Keratinocyte (primary cell): ENCODE measurements at regions not wholly inside any gene's neighbourhood (a gene's known extent, or its start where the extent isn't known, plus 50 kb on each side); places are given as distances from the start of the nearest gene placed in this dataset.

Experiments
- DNase-seq: peaks from one replicate; pipeline ENCODE4 v3.0.0-alpha.2; 2011; ENCODE audit warnings: low read depth, missing footprints, low spot score
- FAIRE-seq: peaks from 2 replicates; lab custom pipeline; 2011; peaks lifted over from hg19 to GRCh38; lab: Jason Lieb, UNC
- H2AFZ ChIP-seq: 2 replicates; pipeline ENCODE4 v1.6.0; 2012; ENCODE audit warnings: low read length, control low read depth, inconsistent platforms; ENCODE audit not compliant: control insufficient read depth
- H3K27ac ChIP-seq: 2 replicates; pipeline ENCODE4 v1.5.1; 2011; ENCODE audit warnings: low read length; ENCODE audit not compliant: control insufficient read depth, insufficient read depth
- H3K27me3 ChIP-seq: 3 replicates; pipeline ENCODE4 v1.6.0; 2011; ENCODE audit warnings: low read length; ENCODE audit not compliant: control insufficient read depth, insufficient read depth; ENCODE audit errors: extremely low read depth
- H3K36me3 ChIP-seq, 2 experiments: 2 replicates in 1 of 2; 3 replicates in 1 of 2; pipeline ENCODE4 v1.5.1; 2011; ENCODE audit warnings: low read length in 2 of 2, mild to moderate bottlenecking in 1 of 2; ENCODE audit not compliant: control insufficient read depth in 2 of 2, insufficient read depth in 2 of 2; ENCODE audit errors: extremely low read depth in 1 of 2
- H3K4me1 ChIP-seq: 3 replicates; pipeline ENCODE4 v1.5.1; 2011; ENCODE audit warnings: low read length; ENCODE audit not compliant: control insufficient read depth, insufficient read depth; ENCODE audit errors: extremely low read depth
- H3K4me2 ChIP-seq: 3 replicates; pipeline ENCODE4 v1.6.0; 2011; ENCODE audit warnings: low read depth, low read length; ENCODE audit not compliant: control insufficient read depth, insufficient read depth; ENCODE audit errors: extremely low read depth
- H3K4me3 ChIP-seq, 3 experiments: fragments of 200-600 bp in 1 of 3; sonication (generic) in 1 of 3; 2 replicates in 2 of 3; 3 replicates in 1 of 3; pipeline ENCODE4 v1.5.1; 2011 to 2016; ENCODE audit warnings: low read length in 3 of 3, mild to moderate bottlenecking in 3 of 3, control low read depth in 2 of 3, inconsistent platforms in 1 of 3, low read depth in 1 of 3, mixed read lengths in 1 of 3, mixed run types in 1 of 3, moderate library complexity in 1 of 3; ENCODE audit not compliant: control insufficient read depth in 2 of 3, insufficient read depth in 2 of 3; ENCODE audit errors: extremely low read depth in 1 of 3
- H3K79me2 ChIP-seq: 2 replicates; pipeline ENCODE4 v1.6.0; 2012; ENCODE audit warnings: low read length; ENCODE audit not compliant: control insufficient read depth, insufficient read depth
- H3K9ac ChIP-seq: 3 replicates; pipeline ENCODE4 v1.6.0; 2011; ENCODE audit warnings: low read length; ENCODE audit not compliant: control insufficient read depth, insufficient read depth; ENCODE audit errors: extremely low read depth
- H3K9me1 ChIP-seq: 3 replicates; pipeline ENCODE4 v1.6.0; 2011; ENCODE audit warnings: low read length; ENCODE audit not compliant: control insufficient read depth, insufficient read depth; ENCODE audit errors: extremely low read depth
- H3K9me3 ChIP-seq: 2 replicates; pipeline ENCODE4 v1.5.1; 2012; ENCODE audit warnings: low read depth, low read length; ENCODE audit not compliant: control insufficient read depth
- H4K20me1 ChIP-seq: 3 replicates; pipeline ENCODE4 v1.6.0; 2011; ENCODE audit warnings: low read length; ENCODE audit not compliant: control insufficient read depth, insufficient read depth; ENCODE audit errors: extremely low read depth
- CTCF ChIP-seq, 3 experiments: IDR thresholded peaks in 1 of 3; conservative IDR thresholded peaks in 1 of 3; optimal IDR thresholded peaks in 1 of 3; 2 replicates in 2 of 3; 3 replicates in 1 of 3; pipeline versions ENCODE3 to v1.5.1; 2011; ENCODE audit warnings: low read length in 3 of 3, mild to moderate bottlenecking in 3 of 3, moderate library complexity in 2 of 3, control low read depth in 1 of 3, inconsistent platforms in 1 of 3; ENCODE audit not compliant: insufficient read depth in 2 of 3; ENCODE audit errors: extremely low read depth in 1 of 3
- EZH2 ChIP-seq: IDR thresholded peaks from one replicate; pipeline ENCODE4 v1.6.1; 2012; ENCODE audit warnings: inconsistent platforms, mild to moderate bottlenecking, low read length, moderate library complexity
- dilution Hi-C: fragments of 300-500 bp; cut with MboI; formaldehyde crosslinking; loops from one replicate; pipeline ENCODE4 v1.7.0; 2020; ENCODE audit warnings: low sequenced_read_pairs; ENCODE audit not compliant: extremely low pct_ligation_motif_present

GRCh38 chr2:77834360-77835002, 312.3 kb upstream of the LRRTM4 start:
- no peaks in the 10 kb centered on the region for H4K20me1 ChIP-seq
- no peak overlapping the region for H3K4me3 ChIP-seq
- TF ChIP-seq EZH2 (no peak), CTCF (optimal IDR thresholded peaks at IDR 0.05 in 1 of 3, IDR thresholded peaks at IDR 0.05 in 1 of 3, conservative IDR thresholded peaks at IDR 0.05 in 1 of 3; ENCODE audit: extremely low read depth in 1 of 3, insufficient read depth in 2 of 3, low read length in 3 of 3) (no peak)
- no peaks in the 10 kb centered on the region for H3K9me1 ChIP-seq
- no peaks in the 10 kb centered on the region for H3K4me1 ChIP-seq
- no peaks in the 10 kb centered on the region for H3K9me3 ChIP-seq
- no peak overlapping the region for H2AFZ ChIP-seq
- no peaks in the 10 kb centered on the region for H3K79me2 ChIP-seq
- H3K9ac ChIP-seq: no peak overlapping the region
- no peaks in the 10 kb centered on the region for H3K36me3 ChIP-seq
- no peak overlapping the region for H3K27ac ChIP-seq
- dilution Hi-C loops: no loop called here
- DNase-seq (no peak), FAIRE-seq (no peak)
- H3K27me3 ChIP-seq: no peaks in the 10 kb centered on the region
- H3K4me2 ChIP-seq: no peak overlapping the region

GRCh38 chr2:77838441-77838840, 316.3 kb upstream of the LRRTM4 start:
- Histone ChIP-seq H2AFZ (no peak overlapping the region), H3K9me3 (no peaks in the 10 kb centered on the region), H3K27ac (no peak overlapping the region), H3K79me2 (no peaks in the 10 kb centered on the region), H3K9ac (no peak overlapping the region), H3K9me1 (no peaks in the 10 kb centered on the region), H4K20me1 (no peaks in the 10 kb centered on the region), H3K27me3 (no peaks in the 10 kb centered on the region), H3K4me2 (no peak overlapping the region), H3K4me3 (no peak overlapping the region), H3K36me3 (no peaks in the 10 kb centered on the region), H3K4me1 (no peaks in the 10 kb centered on the region)
- no peak for FAIRE-seq
- DNase-seq: no peak
- TF ChIP-seq CTCF (optimal IDR thresholded peaks at IDR 0.05 in 1 of 3, IDR thresholded peaks at IDR 0.05 in 1 of 3, conservative IDR thresholded peaks at IDR 0.05 in 1 of 3; ENCODE audit: extremely low read depth in 1 of 3, insufficient read depth in 2 of 3, low read length in 3 of 3) (no peak), EZH2 (no peak)
- dilution Hi-C loops: no loop called here
